GM20000 (cell line): ENCODE measurements at regions not wholly inside any gene's neighbourhood (a gene's known extent, or its start where the extent isn't known, plus 50 kb on each side); places are given as distances from the start of the nearest gene placed in this dataset.

Experiments
- DNase-seq: peaks from one replicate; pipeline ENCODE4 v3.0.0; 2012; ENCODE audit warnings: low spot score
- CTCF ChIP-seq: IDR thresholded peaks from 2 replicates; pipeline ENCODE4 v1.5.1; 2012; ENCODE audit warnings: mild to moderate bottlenecking, control low read depth; ENCODE audit errors: extremely low read depth, missing control alignments

- no peak for TF ChIP-seq CTCF
- DNase-seq = no peak
These were observed 528.7 kb downstream of the CDH26 start for GRCh38 chr20:60486937-60487336.

GRCh38 chr20:60490217-60491050 is 532.2 kb downstream of the CDH26 start:
- no peak for TF ChIP-seq CTCF
- DNase-seq = no peak

- TF ChIP-seq CTCF = no peak
- no peak for DNase-seq
These were observed 532.9 kb downstream of the CDH26 start for GRCh38 chr20:60491051-60491581.

- no peak for TF ChIP-seq CTCF
- no peak for DNase-seq
These were observed 536.3 kb downstream of the CDH26 start for GRCh38 chr20:60494476-60494875.

DNA sequence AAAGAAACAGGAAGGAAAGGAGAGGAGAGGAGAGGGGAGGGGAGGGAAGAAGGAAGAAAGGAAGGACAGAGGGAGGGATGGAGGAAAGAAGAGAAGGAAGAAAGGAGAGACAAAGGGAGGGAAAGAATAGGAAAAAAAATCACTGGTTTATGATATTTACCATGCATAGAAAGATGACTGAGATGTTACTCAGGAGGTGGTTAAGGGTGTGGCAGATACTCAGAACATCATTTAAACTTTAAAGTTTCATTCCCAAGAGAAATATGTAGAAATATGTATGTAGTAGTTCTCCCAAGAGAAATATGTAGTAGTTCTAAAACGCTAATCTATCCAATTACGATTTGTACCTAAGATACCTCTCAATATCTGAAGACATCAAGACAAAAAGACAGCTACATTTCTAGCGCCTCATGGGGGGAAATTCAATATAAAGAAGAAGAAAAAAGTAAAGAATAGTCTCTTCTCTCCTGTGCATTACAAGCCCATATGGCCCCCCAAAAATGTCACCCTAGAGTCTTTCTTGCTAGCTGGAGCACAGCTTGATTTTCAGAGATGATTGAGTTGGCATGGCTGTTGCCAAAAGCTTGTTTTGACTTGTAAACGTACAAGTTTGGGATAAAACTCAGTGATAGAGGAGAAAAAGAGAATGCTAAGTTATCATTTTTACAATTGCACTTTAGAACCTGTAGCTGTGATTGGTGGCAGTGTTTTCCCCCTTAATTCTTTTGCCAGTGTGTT is 539.2 kb downstream of the CDH26 start:
- TF ChIP-seq CTCF = no peak
- no peak for DNase-seq

DNA sequence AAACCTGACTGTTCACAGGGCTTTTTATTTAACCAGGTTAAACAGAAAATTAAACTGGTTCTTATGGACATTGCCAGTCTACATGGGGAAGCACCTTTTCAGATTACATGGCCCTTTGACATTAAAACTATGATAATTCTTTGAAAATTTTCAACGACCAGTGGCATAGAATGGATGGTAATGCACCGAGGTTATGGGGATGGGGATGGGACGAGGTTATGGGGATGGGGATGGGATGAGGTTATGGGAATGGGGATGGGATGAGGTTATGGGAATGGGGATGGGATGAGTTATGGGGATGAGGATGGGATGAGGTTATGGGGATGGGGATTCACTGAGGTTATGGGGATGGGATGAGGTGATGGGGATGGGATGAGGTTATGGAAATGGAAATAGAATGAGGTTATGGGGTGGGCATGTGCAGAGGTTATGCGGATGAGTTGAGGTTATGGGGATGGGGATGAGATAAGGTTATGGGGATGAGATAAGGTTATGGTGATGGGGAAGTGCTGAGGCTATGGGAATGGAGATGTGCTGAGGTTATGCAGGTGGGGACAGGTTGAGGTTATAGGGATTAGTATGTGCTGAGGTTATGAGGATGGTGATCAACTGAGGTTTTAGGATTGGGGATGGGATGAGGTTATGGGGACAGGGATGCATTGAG is 541.9 kb downstream of the CDH26 start:
- no peak for TF ChIP-seq CTCF

More for the DNA sequence above, 541.9 kb downstream of the CDH26 start:
- no peak for DNase-seq
